GM19324 (cell line): ENCODE measurements at regions not wholly inside any gene's neighbourhood (a gene's known extent, or its start where the extent isn't known, plus 50 kb on each side); places are given as distances from the start of the nearest gene placed in this dataset.
A peak's percentile ranks its signal among the peaks of the same experiment; 100 is the strongest.

Experiments
- ATAC-seq: cut with Tn5 transposase; IDR thresholded peaks from one replicate; pipeline ENCODE4 v1.9.1; 2021; ENCODE audit warnings: mild to moderate bottlenecking, moderate library complexity; ENCODE audit not compliant: unreplicated experiment, low FRiP score

GRCh38 chr2:234438305-234438977 lies 58.4 kb downstream of the ARL4C start:
- no peak for ATAC-seq

GRCh38 chr2:234437642-234438304 lies 59.1 kb downstream of the ARL4C start:
- ATAC-seq = no peak

- ATAC-seq = no peak
Observed at GRCh38 chr2:234436482-234436837, 60.4 kb downstream of the ARL4C start.

GRCh38 chr2:234435836-234436481 lies 60.9 kb downstream of the ARL4C start:
- ATAC-seq = no peak

- no peak for ATAC-seq
Observed at GRCh38 chr2:234433201-234433600, 63.7 kb downstream of the ARL4C start.

- ATAC-seq = no peak
Observed at GRCh38 chr2:234430871-234431270, 66.0 kb downstream of the ARL4C start.

GRCh38 chr2:234429265-234429664 lies 67.6 kb downstream of the ARL4C start:
- ATAC-seq = no peak

GRCh38 chr2:234427081-234428061 lies 69.5 kb downstream of the ARL4C start:
- no peak for ATAC-seq

- no peak for ATAC-seq
Observed at GRCh38 chr2:234426616-234427015, 70.3 kb downstream of the ARL4C start.

GRCh38 chr2:234425639-234426603 lies 71.0 kb downstream of the ARL4C start:
- ATAC-seq = peak; percentile 93

GRCh38 chr2:234423884-234424283 lies 73.0 kb downstream of the ARL4C start:
- ATAC-seq = no peak

GRCh38 chr2:234422981-234423431 lies 73.9 kb downstream of the ARL4C start:
- no peak for ATAC-seq

- ATAC-seq = no peak
Observed at GRCh38 chr2:234422273-234422732, 74.6 kb downstream of the ARL4C start.

GRCh38 chr2:234420408-234420807 lies 76.5 kb downstream of the ARL4C start:
- ATAC-seq = no peak

- no peak for ATAC-seq
Observed at GRCh38 chr2:234419726-234420125, 77.2 kb downstream of the ARL4C start.

- ATAC-seq = no peak
Observed at GRCh38 chr2:234415706-234416105, 81.2 kb downstream of the ARL4C start.

- ATAC-seq = no peak
Observed at GRCh38 chr2:234414596-234414995, 82.3 kb downstream of the ARL4C start.

GRCh38 chr2:234412726-234413125 lies 84.2 kb downstream of the ARL4C start:
- no peak for ATAC-seq

GRCh38 chr2:234411793-234412192 lies 85.1 kb downstream of the ARL4C start:
- ATAC-seq = peak; percentile 83
